ENCODE measurements at regions not wholly inside any gene's neighbourhood (a gene's known extent, or its start where the extent isn't known, plus 50 kb on each side); places are given as distances from the start of the nearest gene placed in this dataset.

DNA sequence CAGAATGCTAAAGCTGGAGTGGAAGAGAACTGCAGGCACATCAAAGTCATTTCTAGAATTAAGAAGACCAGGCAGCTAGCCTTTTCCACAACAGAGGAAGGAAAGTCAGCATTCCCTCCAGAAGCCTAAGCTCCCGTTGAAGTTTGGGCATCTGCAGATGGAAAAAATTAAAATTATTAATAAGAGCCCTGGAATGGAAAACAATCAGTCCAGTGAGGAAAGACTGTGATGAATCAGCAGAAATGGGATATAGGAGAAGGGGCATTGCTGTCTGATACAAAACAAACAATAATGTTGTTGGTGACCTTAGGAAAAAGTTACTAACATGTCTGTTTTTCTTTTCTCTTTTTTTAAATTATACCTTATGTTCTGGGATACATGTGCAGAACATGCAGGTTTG is 450.7 kb upstream of the SLC14A2 start:
- Histone ChIP-seq H3K4me3 (ENCODE audit: low read depth in 2 of 2, low read length in 2 of 2) (no peak overlapping the region), H3K27ac (ENCODE audit: low read length) (no peak overlapping the region), H3K27me3 (ENCODE audit: control insufficient read depth, insufficient read depth, low read length) (no peaks in the 10 kb centered on the region), H3K9me3 (ENCODE audit: control insufficient read depth, insufficient read depth, low read depth, low read length) (no peaks in the 10 kb centered on the region), H3K4me1 (ENCODE audit: control insufficient read depth, insufficient read depth, low read length) (no peaks in the 10 kb centered on the region), H3K36me3 (ENCODE audit: control insufficient read depth, insufficient read depth, low read length) (no peaks in the 10 kb centered on the region)
- TF ChIP-seq SIN3A (IDR thresholded peaks at IDR 0.05; ENCODE audit: borderline replicate concordance, insufficient read depth, low read depth, low read length) = no peak
- no peak for TF ChIP-seq TCF7L2 (IDR thresholded peaks at IDR 0.05; ENCODE audit: low read depth, low read length)
- TF ChIP-seq, protein P1, sequence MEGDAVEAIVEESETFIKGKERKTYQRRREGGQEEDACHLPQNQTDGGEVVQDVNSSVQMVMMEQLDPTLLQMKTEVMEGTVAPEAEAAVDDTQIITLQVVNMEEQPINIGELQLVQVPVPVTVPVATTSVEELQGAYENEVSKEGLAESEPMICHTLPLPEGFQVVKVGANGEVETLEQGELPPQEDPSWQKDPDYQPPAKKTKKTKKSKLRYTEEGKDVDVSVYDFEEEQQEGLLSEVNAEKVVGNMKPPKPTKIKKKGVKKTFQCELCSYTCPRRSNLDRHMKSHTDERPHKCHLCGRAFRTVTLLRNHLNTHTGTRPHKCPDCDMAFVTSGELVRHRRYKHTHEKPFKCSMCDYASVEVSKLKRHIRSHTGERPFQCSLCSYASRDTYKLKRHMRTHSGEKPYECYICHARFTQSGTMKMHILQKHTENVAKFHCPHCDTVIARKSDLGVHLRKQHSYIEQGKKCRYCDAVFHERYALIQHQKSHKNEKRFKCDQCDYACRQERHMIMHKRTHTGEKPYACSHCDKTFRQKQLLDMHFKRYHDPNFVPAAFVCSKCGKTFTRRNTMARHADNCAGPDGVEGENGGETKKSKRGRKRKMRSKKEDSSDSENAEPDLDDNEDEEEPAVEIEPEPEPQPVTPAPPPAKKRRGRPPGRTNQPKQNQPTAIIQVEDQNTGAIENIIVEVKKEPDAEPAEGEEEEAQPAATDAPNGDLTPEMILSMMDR (IDR thresholded peaks at IDR 0.05) = no peak
- no peak for TF ChIP-seq POLR2AphosphoS5 (IDR thresholded peaks at IDR 0.05; ENCODE audit: low read depth, low read length)
- TF ChIP-seq, protein P2, sequence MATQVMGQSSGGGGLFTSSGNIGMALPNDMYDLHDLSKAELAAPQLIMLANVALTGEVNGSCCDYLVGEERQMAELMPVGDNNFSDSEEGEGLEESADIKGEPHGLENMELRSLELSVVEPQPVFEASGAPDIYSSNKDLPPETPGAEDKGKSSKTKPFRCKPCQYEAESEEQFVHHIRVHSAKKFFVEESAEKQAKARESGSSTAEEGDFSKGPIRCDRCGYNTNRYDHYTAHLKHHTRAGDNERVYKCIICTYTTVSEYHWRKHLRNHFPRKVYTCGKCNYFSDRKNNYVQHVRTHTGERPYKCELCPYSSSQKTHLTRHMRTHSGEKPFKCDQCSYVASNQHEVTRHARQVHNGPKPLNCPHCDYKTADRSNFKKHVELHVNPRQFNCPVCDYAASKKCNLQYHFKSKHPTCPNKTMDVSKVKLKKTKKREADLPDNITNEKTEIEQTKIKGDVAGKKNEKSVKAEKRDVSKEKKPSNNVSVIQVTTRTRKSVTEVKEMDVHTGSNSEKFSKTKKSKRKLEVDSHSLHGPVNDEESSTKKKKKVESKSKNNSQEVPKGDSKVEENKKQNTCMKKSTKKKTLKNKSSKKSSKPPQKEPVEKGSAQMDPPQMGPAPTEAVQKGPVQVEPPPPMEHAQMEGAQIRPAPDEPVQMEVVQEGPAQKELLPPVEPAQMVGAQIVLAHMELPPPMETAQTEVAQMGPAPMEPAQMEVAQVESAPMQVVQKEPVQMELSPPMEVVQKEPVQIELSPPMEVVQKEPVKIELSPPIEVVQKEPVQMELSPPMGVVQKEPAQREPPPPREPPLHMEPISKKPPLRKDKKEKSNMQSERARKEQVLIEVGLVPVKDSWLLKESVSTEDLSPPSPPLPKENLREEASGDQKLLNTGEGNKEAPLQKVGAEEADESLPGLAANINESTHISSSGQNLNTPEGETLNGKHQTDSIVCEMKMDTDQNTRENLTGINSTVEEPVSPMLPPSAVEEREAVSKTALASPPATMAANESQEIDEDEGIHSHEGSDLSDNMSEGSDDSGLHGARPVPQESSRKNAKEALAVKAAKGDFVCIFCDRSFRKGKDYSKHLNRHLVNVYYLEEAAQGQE (IDR thresholded peaks at IDR 0.05; ENCODE audit: insufficient read depth in 1 of 2, low read depth in 2 of 2, low read length in 1 of 2) = no peak
- DNase-seq (ENCODE audit: low read depth, low spot score) = no peak
- intact Hi-C loops (cut with micrococcal nuclease; ENCODE audit: unreplicated experiment) = no loop called here
- in situ Hi-C loops (cut with HindIII; ENCODE audit: low pct_unique_long_range_greater_than_20kb, low sequenced_read_pairs) = no loop called here
- ATAC-seq = no peak
- no TSS peak for BruUV-seq (replicated peaks)
- POLR2A ChIA-PET = no interaction called here
- CTCF ChIA-PET = no interaction called here

DNA sequence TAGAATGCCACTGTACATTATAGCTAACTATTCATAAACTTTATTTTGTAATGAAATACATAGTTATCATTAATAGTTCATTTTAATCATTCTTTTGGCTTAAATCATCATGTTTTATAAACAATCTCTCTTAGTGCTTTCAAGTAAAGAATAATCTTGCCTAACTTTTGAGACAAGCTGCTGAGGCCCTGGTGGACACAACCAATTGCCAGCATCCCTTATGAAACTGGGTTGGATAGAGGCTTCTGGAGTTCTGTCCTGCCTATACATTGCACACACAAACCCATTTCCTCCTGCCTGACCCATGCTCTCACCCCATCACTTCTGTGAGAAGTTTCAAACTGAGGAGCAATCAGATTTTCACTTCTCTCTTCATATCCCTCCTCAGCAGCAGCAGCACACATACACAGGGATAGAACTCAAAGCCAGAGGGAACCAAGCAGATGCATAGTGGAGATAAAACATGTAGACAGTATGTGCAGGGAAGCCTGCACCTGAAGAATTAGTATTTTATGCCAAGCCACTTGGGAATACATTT is 450.0 kb upstream of the SLC14A2 start:
- ChIA-PET POLR2A (no interaction called here), CTCF (no interaction called here)
- no peak for DNase-seq (ENCODE audit: low read depth, low spot score)
- intact Hi-C loops (cut with micrococcal nuclease; ENCODE audit: unreplicated experiment) = no loop called here
- TF ChIP-seq TCF7L2 (IDR thresholded peaks at IDR 0.05; ENCODE audit: low read depth, low read length) (no peak), POLR2AphosphoS5 (IDR thresholded peaks at IDR 0.05; ENCODE audit: low read depth, low read length) (no peak), SIN3A (IDR thresholded peaks at IDR 0.05; ENCODE audit: borderline replicate concordance, insufficient read depth, low read depth, low read length) (no peak)
- TF ChIP-seq, protein P2 (IDR thresholded peaks at IDR 0.05; ENCODE audit: insufficient read depth in 1 of 2, low read depth in 2 of 2, low read length in 1 of 2) = no peak
- TF ChIP-seq, protein P1 (IDR thresholded peaks at IDR 0.05) = no peak
- in situ Hi-C loops (cut with HindIII; ENCODE audit: low pct_unique_long_range_greater_than_20kb, low sequenced_read_pairs) = no loop called here
- Histone ChIP-seq H3K9me3 (ENCODE audit: control insufficient read depth, insufficient read depth, low read depth, low read length) (no peaks in the 10 kb centered on the region), H3K27ac (ENCODE audit: low read length) (no peak overlapping the region), H3K36me3 (ENCODE audit: control insufficient read depth, insufficient read depth, low read length) (no peaks in the 10 kb centered on the region), H3K4me3 (ENCODE audit: low read depth in 2 of 2, low read length in 2 of 2) (no peak overlapping the region), H3K4me1 (ENCODE audit: control insufficient read depth, insufficient read depth, low read length) (no peaks in the 10 kb centered on the region), H3K27me3 (ENCODE audit: control insufficient read depth, insufficient read depth, low read length) (no peaks in the 10 kb centered on the region)
- ATAC-seq = no peak
- no TSS peak for BruUV-seq (replicated peaks)

Data from Panc1 (cell line).